ENCODE measurements at regions not wholly inside any gene's neighbourhood (a gene's known extent, or its start where the extent isn't known, plus 50 kb on each side); places are given as distances from the start of the nearest gene placed in this dataset.

GRCh38 chr3:194787072-194787471 is 101.4 kb downstream of the FAM43A start:
- no peak for TF ChIP-seq RAD21 (IDR thresholded peaks at IDR 0.05; ENCODE audit: low read depth)
- TF ChIP-seq, protein P1, sequence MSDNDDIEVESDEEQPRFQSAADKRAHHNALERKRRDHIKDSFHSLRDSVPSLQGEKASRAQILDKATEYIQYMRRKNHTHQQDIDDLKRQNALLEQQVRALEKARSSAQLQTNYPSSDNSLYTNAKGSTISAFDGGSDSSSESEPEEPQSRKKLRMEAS (IDR thresholded peaks at IDR 0.05), result no peak
- TF ChIP-seq, protein P2, sequence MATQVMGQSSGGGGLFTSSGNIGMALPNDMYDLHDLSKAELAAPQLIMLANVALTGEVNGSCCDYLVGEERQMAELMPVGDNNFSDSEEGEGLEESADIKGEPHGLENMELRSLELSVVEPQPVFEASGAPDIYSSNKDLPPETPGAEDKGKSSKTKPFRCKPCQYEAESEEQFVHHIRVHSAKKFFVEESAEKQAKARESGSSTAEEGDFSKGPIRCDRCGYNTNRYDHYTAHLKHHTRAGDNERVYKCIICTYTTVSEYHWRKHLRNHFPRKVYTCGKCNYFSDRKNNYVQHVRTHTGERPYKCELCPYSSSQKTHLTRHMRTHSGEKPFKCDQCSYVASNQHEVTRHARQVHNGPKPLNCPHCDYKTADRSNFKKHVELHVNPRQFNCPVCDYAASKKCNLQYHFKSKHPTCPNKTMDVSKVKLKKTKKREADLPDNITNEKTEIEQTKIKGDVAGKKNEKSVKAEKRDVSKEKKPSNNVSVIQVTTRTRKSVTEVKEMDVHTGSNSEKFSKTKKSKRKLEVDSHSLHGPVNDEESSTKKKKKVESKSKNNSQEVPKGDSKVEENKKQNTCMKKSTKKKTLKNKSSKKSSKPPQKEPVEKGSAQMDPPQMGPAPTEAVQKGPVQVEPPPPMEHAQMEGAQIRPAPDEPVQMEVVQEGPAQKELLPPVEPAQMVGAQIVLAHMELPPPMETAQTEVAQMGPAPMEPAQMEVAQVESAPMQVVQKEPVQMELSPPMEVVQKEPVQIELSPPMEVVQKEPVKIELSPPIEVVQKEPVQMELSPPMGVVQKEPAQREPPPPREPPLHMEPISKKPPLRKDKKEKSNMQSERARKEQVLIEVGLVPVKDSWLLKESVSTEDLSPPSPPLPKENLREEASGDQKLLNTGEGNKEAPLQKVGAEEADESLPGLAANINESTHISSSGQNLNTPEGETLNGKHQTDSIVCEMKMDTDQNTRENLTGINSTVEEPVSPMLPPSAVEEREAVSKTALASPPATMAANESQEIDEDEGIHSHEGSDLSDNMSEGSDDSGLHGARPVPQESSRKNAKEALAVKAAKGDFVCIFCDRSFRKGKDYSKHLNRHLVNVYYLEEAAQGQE (IDR thresholded peaks at IDR 0.05; ENCODE audit: low read depth), result no peak
- TF ChIP-seq NFIC (IDR thresholded peaks at IDR 0.05), result no peak
- TF ChIP-seq EP300 (IDR thresholded peaks at IDR 0.05; ENCODE audit: borderline replicate concordance), result no peak
- TF ChIP-seq TEAD4 (IDR thresholded peaks at IDR 0.05), result no peak
- TF ChIP-seq CREB1 (IDR thresholded peaks at IDR 0.05; ENCODE audit: low read depth), result no peak
- TF ChIP-seq FOXM1 (IDR thresholded peaks at IDR 0.05; ENCODE audit: borderline replicate concordance, low read depth), result no peak
- no peak for TF ChIP-seq USF1 (IDR thresholded peaks at IDR 0.05)
- no peak for TF ChIP-seq CEBPB (IDR thresholded peaks at IDR 0.05)
